ENCODE measurements at regions not wholly inside any gene's neighbourhood (a gene's known extent, or its start where the extent isn't known, plus 50 kb on each side); places are given as distances from the start of the nearest gene placed in this dataset.

GRCh38 chr1:163720294-163720693, 398.5 kb downstream of the NUF2 start:
- Histone ChIP-seq H3K4me3 (no peak overlapping the region), H3K9me3 (no peaks in the 10 kb centered on the region), H3K36me3 (ENCODE audit: low read depth, missing control alignments) (no peaks in the 10 kb centered on the region), H3K4me1 (no peaks in the 10 kb centered on the region), H3K27me3 (no peaks in the 10 kb centered on the region), H3K27ac (no peak overlapping the region)
- WGBS, 2 donors = 84 to 96% methylated on average over 3 of the region's 3 CpGs
- no peak for DNase-seq
- intact Hi-C loops (cut with DNase I; ENCODE audit: low total_unique reads) = no loop called here
- TF ChIP-seq POLR2A (IDR thresholded peaks at IDR 0.05) = no peak
- TF ChIP-seq, protein P1, sequence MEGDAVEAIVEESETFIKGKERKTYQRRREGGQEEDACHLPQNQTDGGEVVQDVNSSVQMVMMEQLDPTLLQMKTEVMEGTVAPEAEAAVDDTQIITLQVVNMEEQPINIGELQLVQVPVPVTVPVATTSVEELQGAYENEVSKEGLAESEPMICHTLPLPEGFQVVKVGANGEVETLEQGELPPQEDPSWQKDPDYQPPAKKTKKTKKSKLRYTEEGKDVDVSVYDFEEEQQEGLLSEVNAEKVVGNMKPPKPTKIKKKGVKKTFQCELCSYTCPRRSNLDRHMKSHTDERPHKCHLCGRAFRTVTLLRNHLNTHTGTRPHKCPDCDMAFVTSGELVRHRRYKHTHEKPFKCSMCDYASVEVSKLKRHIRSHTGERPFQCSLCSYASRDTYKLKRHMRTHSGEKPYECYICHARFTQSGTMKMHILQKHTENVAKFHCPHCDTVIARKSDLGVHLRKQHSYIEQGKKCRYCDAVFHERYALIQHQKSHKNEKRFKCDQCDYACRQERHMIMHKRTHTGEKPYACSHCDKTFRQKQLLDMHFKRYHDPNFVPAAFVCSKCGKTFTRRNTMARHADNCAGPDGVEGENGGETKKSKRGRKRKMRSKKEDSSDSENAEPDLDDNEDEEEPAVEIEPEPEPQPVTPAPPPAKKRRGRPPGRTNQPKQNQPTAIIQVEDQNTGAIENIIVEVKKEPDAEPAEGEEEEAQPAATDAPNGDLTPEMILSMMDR (IDR thresholded peaks at IDR 0.05) = no peak

DNA sequence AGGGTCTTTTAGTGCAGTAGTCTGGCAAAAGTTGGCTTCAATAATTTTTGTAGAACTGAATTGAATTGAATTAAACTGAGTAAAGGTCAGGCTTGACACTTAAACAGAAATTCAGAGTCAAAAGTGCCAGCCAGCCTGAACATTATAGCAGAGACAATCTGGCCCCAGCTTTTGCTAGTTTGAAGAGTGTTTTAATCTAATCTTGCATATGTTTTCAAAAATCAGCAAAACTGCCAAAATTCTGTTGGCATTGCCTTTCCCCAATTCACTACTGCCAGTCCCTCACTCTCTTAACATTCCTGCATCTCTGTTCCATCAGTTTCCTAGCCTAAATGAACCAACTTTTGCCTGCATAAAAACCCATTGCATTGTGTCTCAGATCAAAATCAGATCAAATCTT, 403.8 kb downstream of the NUF2 start:
- no peak for DNase-seq
- Histone ChIP-seq H3K27ac (no peak overlapping the region), H3K9me3 (no peaks in the 10 kb centered on the region), H3K4me3 (no peak overlapping the region), H3K4me1 (no peaks in the 10 kb centered on the region), H3K36me3 (ENCODE audit: low read depth, missing control alignments) (no peaks in the 10 kb centered on the region), H3K27me3 (no peaks in the 10 kb centered on the region)
- intact Hi-C loops (cut with DNase I; ENCODE audit: low total_unique reads) = no loop called here
- TF ChIP-seq POLR2A (IDR thresholded peaks at IDR 0.05) = no peak
- TF ChIP-seq, protein P1 (IDR thresholded peaks at IDR 0.05) = no peak

GRCh38 chr1:163730411-163730821, 408.7 kb downstream of the NUF2 start:
- DNase-seq = no peak
- H3K4me1 ChIP-seq = no peaks in the 10 kb centered on the region
- intact Hi-C loops (cut with DNase I; ENCODE audit: low total_unique reads) = no loop called here
- H3K27ac ChIP-seq = no peak overlapping the region
- no peaks in the 10 kb centered on the region for H3K9me3 ChIP-seq
- WGBS, 2 donors = 30 to 50% methylated on average over 3 of the region's 3 CpGs
- H3K27me3 ChIP-seq = no peaks in the 10 kb centered on the region
- no peaks in the 10 kb centered on the region for H3K36me3 ChIP-seq (ENCODE audit: low read depth, missing control alignments)
- TF ChIP-seq, protein P1 (IDR thresholded peaks at IDR 0.05) = no peak
- no peak for TF ChIP-seq POLR2A (IDR thresholded peaks at IDR 0.05)
- H3K4me3 ChIP-seq = no peak overlapping the region

GRCh38 chr1:163737261-163737660, 415.5 kb downstream of the NUF2 start:
- DNase-seq = no peak
- Histone ChIP-seq H3K4me3 (no peak overlapping the region), H3K9me3 (no peaks in the 10 kb centered on the region), H3K27ac (no peak overlapping the region), H3K27me3 (no peaks in the 10 kb centered on the region), H3K36me3 (ENCODE audit: low read depth, missing control alignments) (no peaks in the 10 kb centered on the region), H3K4me1 (no peaks in the 10 kb centered on the region)
- WGBS, 2 donors = 62 to 74% methylated on average over 2 of the region's 2 CpGs
- intact Hi-C loops (cut with DNase I; ENCODE audit: low total_unique reads) = no loop called here
- TF ChIP-seq, protein P1 (IDR thresholded peaks at IDR 0.05) = no peak
- TF ChIP-seq POLR2A (IDR thresholded peaks at IDR 0.05) = no peak

DNA sequence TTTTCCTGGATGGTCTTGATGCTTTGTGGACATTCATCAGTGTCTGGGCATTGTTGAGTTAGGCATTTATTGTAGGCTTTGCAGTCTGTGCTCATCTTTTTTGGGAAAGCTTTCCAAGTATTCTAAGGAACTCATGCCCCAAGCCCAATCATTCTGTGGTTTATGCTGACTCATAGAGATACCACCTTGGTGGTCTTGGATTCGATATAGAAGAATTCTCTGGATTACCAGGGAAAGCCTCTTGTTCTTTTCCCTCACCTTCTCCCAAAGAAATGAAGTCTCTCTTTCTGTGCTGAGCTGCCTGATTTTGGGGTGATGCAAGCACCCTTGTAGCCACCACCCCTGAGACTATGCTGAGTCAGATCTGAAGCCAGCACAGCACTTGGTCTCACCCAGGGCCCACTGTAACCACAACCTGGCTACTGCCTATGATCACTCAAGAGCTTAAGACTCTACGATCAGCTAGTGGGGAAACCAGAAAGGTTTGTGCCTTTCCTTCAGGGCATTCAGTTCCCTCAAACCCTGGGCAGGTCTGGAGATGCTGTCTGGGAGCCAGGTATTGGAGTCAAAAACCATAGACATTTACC, 422.6 kb downstream of the NUF2 start:
- TF ChIP-seq POLR2A (IDR thresholded peaks at IDR 0.05) = no peak
- TF ChIP-seq, protein P1 (IDR thresholded peaks at IDR 0.05) = no peak
- Histone ChIP-seq H3K36me3 (ENCODE audit: low read depth, missing control alignments) (no peaks in the 10 kb centered on the region), H3K4me3 (no peak overlapping the region), H3K9me3 (no peaks in the 10 kb centered on the region), H3K27ac (no peak overlapping the region), H3K27me3 (no peaks in the 10 kb centered on the region), H3K4me1 (no peaks in the 10 kb centered on the region)
- intact Hi-C loops (cut with DNase I; ENCODE audit: low total_unique reads) = no loop called here
- DNase-seq = no peak
- WGBS, 2 donors = 95 to 96% methylated on average over 2 of the region's 2 CpGs

All from testis (tissue), 2 donors.